Loucy (cell line): ENCODE measurements at regions not wholly inside any gene's neighbourhood (a gene's known extent, or its start where the extent isn't known, plus 50 kb on each side); places are given as distances from the start of the nearest gene placed in this dataset.

Source experiments
- H2AFZ ChIP-seq: fragments of 200-600 bp; sonication (generic); 2 replicates; pipeline ENCODE4 v1.6.0; 2016; ENCODE audit warnings: antibody characterized with exemption, mild to moderate bottlenecking, low read length, moderate library complexity
- H3F3A ChIP-seq: fragments of 200-600 bp; 2 replicates; pipeline ENCODE4 v1.6.0; 2016; ENCODE audit warnings: antibody characterized with exemption, low read depth, mild to moderate bottlenecking
- H3K27me3 ChIP-seq: fragments of 200-600 bp; sonication (generic); 2 replicates; pipeline ENCODE4 v1.6.1; 2014; ENCODE audit warnings: low read length, mild to moderate bottlenecking; ENCODE audit not compliant: insufficient read depth, poor library complexity, severe bottlenecking
- H3K36me3 ChIP-seq: fragments of 200-600 bp; sonication (generic); 2 replicates; pipeline ENCODE4 v1.6.1; 2016; ENCODE audit warnings: low read length; ENCODE audit not compliant: insufficient read depth
- H3K4me1 ChIP-seq: fragments of 200-600 bp; sonication (generic); 2 replicates; pipeline ENCODE4 v1.5.1; 2014; ENCODE audit warnings: low read length, mild to moderate bottlenecking; ENCODE audit not compliant: insufficient read depth, poor library complexity, severe bottlenecking
- H3K4me2 ChIP-seq: fragments of 200-600 bp; sonication (generic); 2 replicates; pipeline ENCODE4 v1.6.0; 2014; ENCODE audit warnings: antibody characterized with exemption, low read length, low read depth, mild to moderate bottlenecking; ENCODE audit not compliant: poor library complexity, severe bottlenecking
- H3K4me3 ChIP-seq: fragments of 200-600 bp; sonication (generic); 2 replicates; pipeline ENCODE4 v1.5.1; 2014; ENCODE audit warnings: low read length, mild to moderate bottlenecking, mixed read lengths; ENCODE audit not compliant: poor library complexity, severe bottlenecking
- H3K79me2 ChIP-seq: fragments of 200-600 bp; sonication (generic); 2 replicates; pipeline ENCODE4 v1.6.1; 2014; ENCODE audit warnings: low read length; ENCODE audit not compliant: insufficient read depth
- H3K9ac ChIP-seq: fragments of 200-600 bp; sonication (generic); 2 replicates; pipeline ENCODE4 v1.6.0; 2014; ENCODE audit warnings: mild to moderate bottlenecking, low read depth, low read length, moderate library complexity; ENCODE audit not compliant: poor library complexity, severe bottlenecking
- H3K9me2 ChIP-seq: fragments of 200-600 bp; sonication (generic); replicated peaks from 2 replicates; pipeline ENCODE4 v1.6.1; 2016; ENCODE audit warnings: low read depth, low read length, mixed read lengths
- H3K9me3 ChIP-seq: fragments of 200-600 bp; sonication (generic); 2 replicates; pipeline ENCODE4 v1.6.1; 2014; ENCODE audit warnings: mild to moderate bottlenecking, antibody characterized with exemption, low read length, low read depth; ENCODE audit not compliant: insufficient read depth
- H4K20me1 ChIP-seq: fragments of 200-600 bp; sonication (generic); 2 replicates; pipeline ENCODE4 v1.6.0; 2014; ENCODE audit warnings: antibody characterized with exemption, low read length, mild to moderate bottlenecking; ENCODE audit not compliant: insufficient read depth, poor library complexity, severe bottlenecking
- CTCF ChIP-seq: fragments of 200-600 bp; sonication (generic); conservative IDR thresholded peaks from 2 replicates; pipeline ENCODE4 v1.5.1; 2014; ENCODE audit warnings: mild to moderate bottlenecking, antibody characterized with exemption, low read length
- EZH2phosphoT487 ChIP-seq: fragments of 200-600 bp; IDR thresholded peaks from 2 replicates; pipeline ENCODE4 v1.6.1; 2018; ENCODE audit warnings: antibody characterized with exemption, mild to moderate bottlenecking, moderate library complexity, borderline replicate concordance

- TF ChIP-seq EZH2phosphoT487 (no peak), CTCF (peak; percentile 58)
- H3K4me1 ChIP-seq: no peaks in the 10 kb centered on the region
- H3K27me3 ChIP-seq: no peaks in the 10 kb centered on the region
- no peaks in the 10 kb centered on the region for H3K9me2 ChIP-seq
- no peak overlapping the region for H3K4me2 ChIP-seq
- no peaks in the 10 kb centered on the region for H4K20me1 ChIP-seq
- no peaks in the 10 kb centered on the region for H3F3A ChIP-seq
- no peak overlapping the region for H3K9ac ChIP-seq
- no peaks in the 10 kb centered on the region for H3K79me2 ChIP-seq
- H2AFZ ChIP-seq: no peak overlapping the region
- no peak overlapping the region for H3K4me3 ChIP-seq
- H3K36me3 ChIP-seq: no peaks in the 10 kb centered on the region
- H3K9me3 ChIP-seq: no peaks in the 10 kb centered on the region
These were observed 624.6 kb upstream of the TECRL start for GRCh38 chr4:65033899-65034298.

GRCh38 chr4:65028592-65028991 lies 619.3 kb upstream of the TECRL start:
- H2AFZ ChIP-seq: no peak overlapping the region
- peaks cover 3% of the 10 kb centered on the region for H3K4me1 ChIP-seq
- no peaks in the 10 kb centered on the region for H3K9me3 ChIP-seq
- no peaks in the 10 kb centered on the region for H4K20me1 ChIP-seq
- no peaks in the 10 kb centered on the region for H3K9me2 ChIP-seq
- no peak overlapping the region for H3K4me3 ChIP-seq
- H3K36me3 ChIP-seq: no peaks in the 10 kb centered on the region
- no peaks in the 10 kb centered on the region for H3K79me2 ChIP-seq
- no peaks in the 10 kb centered on the region for H3K27me3 ChIP-seq
- no peak overlapping the region for H3K4me2 ChIP-seq
- H3K9ac ChIP-seq: no peak overlapping the region
- TF ChIP-seq CTCF: no peak
- TF ChIP-seq EZH2phosphoT487: no peak
- 0 out of 2 replicates have a peak, but pooled peaks cover 5% of the 10 kb centered on the region for H3F3A ChIP-seq

- peak overlapping the region; percentile 29 for H3K9ac ChIP-seq
- no peak overlapping the region for H3K4me2 ChIP-seq
- peaks cover 13% of the 10 kb centered on the region for H3K4me1 ChIP-seq
- H3K36me3 ChIP-seq: no peaks in the 10 kb centered on the region
- H3K79me2 ChIP-seq: no peaks in the 10 kb centered on the region
- H3K9me2 ChIP-seq: no peaks in the 10 kb centered on the region
- H2AFZ ChIP-seq: peak overlapping the region; percentile 53; the same call in 1 of the 2 replicates
- 0 out of 2 replicates have a peak, but pooled peaks cover 5% of the 10 kb centered on the region for H3F3A ChIP-seq
- TF ChIP-seq EZH2phosphoT487: no peak
- no peak for TF ChIP-seq CTCF
- no peaks in the 10 kb centered on the region for H3K9me3 ChIP-seq
- no peaks in the 10 kb centered on the region for H4K20me1 ChIP-seq
- no peak overlapping the region for H3K4me3 ChIP-seq
- no peaks in the 10 kb centered on the region for H3K27me3 ChIP-seq
These were observed 614.8 kb upstream of the TECRL start for GRCh38 chr4:65023883-65024670.
